Mesenchymal stem cell (in vitro differentiated cells and primary cell): ENCODE measurements at regions not wholly inside any gene's neighbourhood (a gene's known extent, or its start where the extent isn't known, plus 50 kb on each side); places are given as distances from the start of the nearest gene placed in this dataset.

Experiments used
- DNase-seq: peaks from one replicate; pipeline ENCODE4 v3.0.0-alpha.2; 2013
- H2AFZ ChIP-seq: one replicate; pipeline ENCODE4 v1.6.1; 2013; ENCODE audit warnings: low read depth, mild to moderate bottlenecking, control low read depth, inconsistent platforms, low read length, moderate library complexity
- H2AK5ac ChIP-seq: 2 replicates; pipeline ENCODE4 v1.6.1; 2013; ENCODE audit warnings: low read length, moderate library complexity, mild to moderate bottlenecking, inconsistent platforms; ENCODE audit not compliant: severe bottlenecking
- H2BK120ac ChIP-seq: one replicate; pipeline ENCODE4 v1.6.1; 2013; ENCODE audit warnings: low read depth, mild to moderate bottlenecking, inconsistent platforms, low read length, moderate library complexity
- H2BK12ac ChIP-seq, 2 experiments: one replicate each; pipeline ENCODE4 v1.6.1; 2013; ENCODE audit warnings: inconsistent platforms in 2 of 2, low read length in 2 of 2, mild to moderate bottlenecking in 2 of 2, moderate library complexity in 2 of 2, control low read depth in 1 of 2
- H2BK15ac ChIP-seq: one replicate; pipeline ENCODE4 v1.6.1; 2013; ENCODE audit warnings: mild to moderate bottlenecking, low read depth, inconsistent platforms; ENCODE audit not compliant: poor library complexity, severe bottlenecking
- H2BK5ac ChIP-seq: 2 replicates; pipeline ENCODE4 v1.6.1; 2013; ENCODE audit warnings: low read depth, mild to moderate bottlenecking, low read length, control low read depth, inconsistent platforms; ENCODE audit not compliant: poor library complexity, severe bottlenecking
- H3K14ac ChIP-seq, 2 experiments: one replicate each; pipeline ENCODE4 v1.6.1; 2013; ENCODE audit warnings: inconsistent platforms in 2 of 2, low read length in 2 of 2, control low read depth in 1 of 2, mild to moderate bottlenecking in 1 of 2, moderate library complexity in 1 of 2
- H3K18ac ChIP-seq, 2 experiments: one replicate each; pipeline ENCODE4 v1.6.1; 2013; ENCODE audit warnings: inconsistent platforms in 2 of 2, low read length in 2 of 2, control low read depth in 1 of 2, low read depth in 1 of 2, mild to moderate bottlenecking in 1 of 2
- H3K23ac ChIP-seq, 2 experiments: one replicate each; pipeline ENCODE4 v1.6.1; 2013; ENCODE audit warnings: inconsistent platforms in 2 of 2, low read length in 2 of 2, mild to moderate bottlenecking in 2 of 2, moderate library complexity in 2 of 2, control low read depth in 1 of 2
- H3K27ac ChIP-seq: 2 replicates; pipeline ENCODE4 v1.5.1; 2013; ENCODE audit warnings: mild to moderate bottlenecking, moderate library complexity, low read length, control low read depth, inconsistent platforms; ENCODE audit not compliant: poor library complexity, severe bottlenecking
- H3K27me3 ChIP-seq, 2 experiments: 2 replicates each; pipeline versions ENCODE4 v1.6.1 to v1.7.0; 2013; ENCODE audit warnings: low read length in 2 of 2, mild to moderate bottlenecking in 2 of 2, moderate library complexity in 2 of 2, control low read depth in 1 of 2, inconsistent platforms in 1 of 2; ENCODE audit not compliant: control insufficient read depth in 1 of 2, insufficient read depth in 1 of 2
- H3K36me3 ChIP-seq, 2 experiments: 2 replicates each; pipeline versions ENCODE4 v1.6.1 to v1.7.0; 2013; ENCODE audit warnings: low read length in 2 of 2, control low read depth in 1 of 2, inconsistent platforms in 1 of 2, low read depth in 1 of 2, mild to moderate bottlenecking in 1 of 2; ENCODE audit not compliant: insufficient read depth in 2 of 2, control insufficient read depth in 1 of 2
- H3K4ac ChIP-seq, 2 experiments: one replicate each; pipeline ENCODE4 v1.6.1; 2013; ENCODE audit warnings: inconsistent platforms in 2 of 2, low read length in 2 of 2, mild to moderate bottlenecking in 2 of 2, moderate library complexity in 2 of 2, control low read depth in 1 of 2, low read depth in 1 of 2
- H3K4me1 ChIP-seq: 2 replicates; pipeline ENCODE4 v1.6.1; 2013; ENCODE audit warnings: low read depth, low read length, control low read depth; ENCODE audit not compliant: control insufficient read depth, insufficient read depth
- H3K4me2 ChIP-seq: 2 replicates; pipeline ENCODE4 v1.6.1; 2013; ENCODE audit warnings: low read length, mild to moderate bottlenecking, inconsistent platforms; ENCODE audit not compliant: poor library complexity, severe bottlenecking
- H3K4me3 ChIP-seq, 2 experiments: 2 replicates each; pipeline versions ENCODE4 v1.5.1 to v1.7.0; 2013; ENCODE audit warnings: low read length in 2 of 2, mild to moderate bottlenecking in 2 of 2, control low read depth in 1 of 2, low read depth in 1 of 2; ENCODE audit not compliant: insufficient read depth in 1 of 2
- H3K79me1 ChIP-seq: replicated peaks from 2 replicates; pipeline ENCODE4 v1.6.1; 2013; ENCODE audit warnings: mild to moderate bottlenecking, control low read depth, low read length, inconsistent platforms; ENCODE audit not compliant: poor library complexity, severe bottlenecking
- H3K9ac ChIP-seq: 2 replicates; pipeline ENCODE4 v1.7.0; 2013; ENCODE audit warnings: mild to moderate bottlenecking, low read length, moderate library complexity
- H3K9me3 ChIP-seq: 2 replicates; pipeline ENCODE4 v1.7.0; 2013; ENCODE audit warnings: mild to moderate bottlenecking, low read length; ENCODE audit not compliant: control insufficient read depth
- H4K8ac ChIP-seq: one replicate; pipeline ENCODE4 v1.6.1; 2013; ENCODE audit warnings: inconsistent platforms, mild to moderate bottlenecking, low read length, moderate library complexity
- H4K91ac ChIP-seq: one replicate; pipeline ENCODE4 v1.6.1; 2013; ENCODE audit warnings: mild to moderate bottlenecking, low read length, inconsistent platforms
- whole genome bisulfite sequencing: methylation state at CpG from one replicate; pipeline ENCODE4 v1.1.7; 2013; ENCODE audit warnings: mixed read lengths; 5-methylcytosine and 5-hydroxymethylcytosine counted together

DNA sequence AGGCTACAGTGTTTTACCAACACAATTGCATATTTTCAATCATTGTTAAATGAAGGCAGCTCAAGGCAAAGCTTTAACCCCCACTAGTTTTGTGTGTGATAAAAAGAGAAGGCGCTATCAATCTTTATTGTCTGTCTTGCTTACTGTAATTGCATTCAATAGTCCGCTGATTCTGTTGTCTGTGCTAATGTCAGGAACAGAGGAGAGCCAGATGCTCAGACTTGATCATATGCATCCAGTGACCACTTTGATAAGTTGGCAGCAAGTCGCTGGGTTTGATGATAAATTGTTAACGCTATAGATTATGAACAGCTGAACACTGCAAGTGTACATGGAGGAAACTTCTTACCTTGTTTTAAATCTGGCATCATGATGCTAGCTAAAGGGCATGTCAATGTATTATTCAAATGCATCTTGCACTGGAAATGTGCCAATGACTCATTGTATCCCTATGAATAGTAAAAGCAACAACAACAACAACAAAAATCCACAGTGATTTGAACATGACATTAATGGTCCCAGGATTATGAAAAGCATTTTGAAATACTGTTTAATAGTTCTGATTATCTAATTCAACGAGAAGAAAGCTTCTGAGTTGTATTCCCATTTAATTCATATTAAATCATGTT, 423.5 kb upstream of the FANCL start:
- Histone ChIP-seq H2BK15ac (no peak overlapping the region), H3K9ac (no peak overlapping the region)
- WGBS: 93% methylated on average over 4 of the region's 5 CpGs

DNA sequence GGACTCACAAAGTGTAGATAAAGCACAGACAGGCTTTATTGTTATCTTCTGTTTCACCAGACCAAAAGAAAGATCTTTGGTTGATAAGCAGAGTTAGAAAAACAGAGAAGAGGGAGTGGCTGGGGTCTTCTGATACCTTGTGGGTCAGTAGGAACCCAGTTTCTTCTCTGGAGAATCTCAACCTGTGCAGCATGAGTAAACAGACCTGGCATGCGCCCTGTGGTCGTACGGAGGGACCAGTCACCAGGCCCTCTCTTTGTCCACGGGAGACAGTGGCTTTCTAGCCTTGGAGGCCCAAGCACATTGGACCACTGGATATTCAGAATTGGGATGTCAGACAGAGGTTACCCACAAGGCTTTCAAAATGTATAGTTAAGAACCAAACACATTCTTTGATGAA, 418.9 kb upstream of the FANCL start:
- Histone ChIP-seq H2BK12ac (no peak overlapping the region), H3K36me3 (no peaks in the 10 kb centered on the region), H2BK120ac (no peak overlapping the region), H2AFZ (no peak overlapping the region), H3K9me3 (no peaks in the 10 kb centered on the region), H4K91ac (no peak overlapping the region), H2BK15ac (no peak overlapping the region), H3K27me3 (no peaks in the 10 kb centered on the region), H3K18ac (no peak overlapping the region), H3K4ac (no peak overlapping the region), H4K8ac (no peak overlapping the region), H3K4me2 (no peak overlapping the region), H2BK5ac (no peak overlapping the region), H3K23ac (no peak overlapping the region), H3K4me3 (no peak overlapping the region), H3K9ac (no peak overlapping the region), H3K27ac (no peak overlapping the region), H3K79me1 (no peaks in the 10 kb centered on the region), H2AK5ac (no peak overlapping the region), H3K4me1 (no peaks in the 10 kb centered on the region), H3K14ac (no peak overlapping the region)
- DNase-seq: no peak
- 81% methylated on average over 4 of the region's 4 CpGs for WGBS

More for the DNA sequence above, 423.5 kb upstream of the FANCL start:
- Histone ChIP-seq H3K4me1 (no peaks in the 10 kb centered on the region), H2BK120ac (no peak overlapping the region), H2BK12ac (no peak overlapping the region), H2AK5ac (no peak overlapping the region), H3K4me3 (no peak overlapping the region), H2AFZ (no peak overlapping the region), H3K27me3 (no peaks in the 10 kb centered on the region), H3K14ac (no peak overlapping the region), H3K27ac (no peak overlapping the region), H4K91ac (no peak overlapping the region), H4K8ac (no peak overlapping the region), H3K23ac (no peak overlapping the region), H3K79me1 (no peaks in the 10 kb centered on the region), H3K36me3 (no peaks in the 10 kb centered on the region), H3K9me3 (no peaks in the 10 kb centered on the region), H3K18ac (no peak overlapping the region), H3K4ac (no peak overlapping the region), H2BK5ac (no peak overlapping the region), H3K4me2 (no peak overlapping the region)
- no peak for DNase-seq

DNA sequence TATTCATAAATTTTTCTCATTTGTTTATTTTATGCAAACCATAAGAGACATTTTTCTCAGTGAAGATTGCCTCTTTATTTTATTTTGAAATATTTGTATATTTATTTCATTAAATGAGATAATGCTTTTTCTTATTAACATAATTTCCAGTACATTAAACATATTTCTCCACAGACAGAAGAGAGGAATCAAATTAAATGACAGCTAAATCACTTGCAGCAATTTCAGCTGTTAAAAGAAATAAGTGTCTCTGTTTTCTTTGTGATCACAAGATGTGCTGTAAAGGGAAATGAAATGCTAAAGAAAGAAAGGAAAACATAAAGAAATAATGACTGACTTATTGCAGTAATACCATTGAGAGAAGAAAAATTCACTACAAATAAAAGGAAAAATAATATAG, 414.0 kb upstream of the FANCL start:
- no peak for DNase-seq
- Histone ChIP-seq H3K27ac (no peak overlapping the region), H3K4me1 (no peaks in the 10 kb centered on the region), H2BK15ac (no peak overlapping the region), H2BK120ac (no peak overlapping the region), H3K9ac (no peak overlapping the region), H3K9me3 (no peaks in the 10 kb centered on the region), H3K4me3 (no peak overlapping the region), H3K23ac (no peak overlapping the region), H2BK5ac (no peak overlapping the region), H4K91ac (no peak overlapping the region), H3K4me2 (no peak overlapping the region), H3K14ac (no peak overlapping the region), H2AFZ (no peak overlapping the region), H2BK12ac (no peak overlapping the region), H3K4ac (no peak overlapping the region), H3K79me1 (no peaks in the 10 kb centered on the region), H3K36me3 (no peaks in the 10 kb centered on the region), H2AK5ac (no peak overlapping the region), H3K18ac (no peak overlapping the region), H4K8ac (no peak overlapping the region), H3K27me3 (peaks cover 0 to 5% of the 10 kb centered on the region in 2 experiments)

DNA sequence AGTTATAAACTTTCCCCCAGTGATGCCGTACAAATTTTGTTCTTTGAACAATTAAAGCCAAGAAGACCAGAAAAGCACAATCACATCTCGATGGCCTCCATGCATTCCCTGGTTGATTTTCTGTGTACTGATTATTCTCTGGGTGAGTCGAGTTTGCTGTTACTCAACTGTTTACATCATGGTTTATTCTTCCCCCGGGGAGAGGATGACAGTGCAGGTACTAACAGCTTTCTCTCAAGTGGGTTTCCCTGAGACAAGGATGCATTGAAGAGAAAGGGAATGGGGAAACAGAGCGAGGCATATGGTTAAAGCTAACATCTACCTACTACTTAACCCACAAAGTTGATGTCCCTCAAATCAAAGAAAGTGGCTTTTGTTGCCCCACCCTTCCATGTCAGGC, 410.8 kb upstream of the FANCL start:
- no peak overlapping the region for H3K4me2 ChIP-seq
- no peak overlapping the region for H3K4ac ChIP-seq
- no peak overlapping the region for H3K4me3 ChIP-seq
- H3K27ac ChIP-seq: no peak overlapping the region
- H2BK12ac ChIP-seq: no peak overlapping the region
- H2BK15ac ChIP-seq: no peak overlapping the region
- no peak overlapping the region for H2BK120ac ChIP-seq
- H3K14ac ChIP-seq: peak overlapping the region in 1 of 2 experiments; percentile 3
- no peaks in the 10 kb centered on the region for H3K79me1 ChIP-seq
- H2BK5ac ChIP-seq: no peak overlapping the region
- WGBS: 69% methylated on average over 4 of the region's 5 CpGs
- no peak overlapping the region for H3K23ac ChIP-seq
- no peak overlapping the region for H4K91ac ChIP-seq
- no peak overlapping the region for H3K18ac ChIP-seq
- H3K36me3 ChIP-seq: no peaks in the 10 kb centered on the region
- peaks cover 0 to 5% of the 10 kb centered on the region in 2 experiments for H3K27me3 ChIP-seq
- H2AFZ ChIP-seq: no peak overlapping the region
- H2AK5ac ChIP-seq: no peak overlapping the region
- H4K8ac ChIP-seq: no peak overlapping the region
- no peaks in the 10 kb centered on the region for H3K4me1 ChIP-seq
- peak; percentile 6 for DNase-seq
- no peaks in the 10 kb centered on the region for H3K9me3 ChIP-seq
- no peak overlapping the region for H3K9ac ChIP-seq
